ENCODE measurements at regions not wholly inside any gene's neighbourhood (a gene's known extent, or its start where the extent isn't known, plus 50 kb on each side); places are given as distances from the start of the nearest gene placed in this dataset.
"Not testable (repeated sequence)": the region's sequence is repeated elsewhere in the genome, so short reads cannot be mapped to it uniquely, and the experiment has no call there.

DNA sequence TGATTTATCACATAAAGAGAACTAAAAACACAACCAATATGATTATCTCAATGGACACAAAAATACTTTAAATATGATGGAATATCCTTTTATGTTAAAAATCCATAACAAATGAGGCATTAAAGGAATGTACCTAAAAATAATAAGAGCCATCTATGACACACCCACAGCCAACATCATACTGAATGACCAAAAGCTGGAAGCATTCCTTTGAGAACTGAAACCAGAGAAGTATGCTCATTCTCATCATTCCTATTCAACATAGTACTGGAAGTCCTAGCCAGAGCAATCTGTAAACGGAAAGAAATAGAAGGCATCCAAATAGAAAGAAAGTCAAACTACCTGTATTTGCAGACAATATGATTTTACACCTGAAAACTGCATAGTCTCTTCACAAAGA lies 671.0 kb downstream of the SLITRK1 start:
- DNase-seq: no peak

DNA sequence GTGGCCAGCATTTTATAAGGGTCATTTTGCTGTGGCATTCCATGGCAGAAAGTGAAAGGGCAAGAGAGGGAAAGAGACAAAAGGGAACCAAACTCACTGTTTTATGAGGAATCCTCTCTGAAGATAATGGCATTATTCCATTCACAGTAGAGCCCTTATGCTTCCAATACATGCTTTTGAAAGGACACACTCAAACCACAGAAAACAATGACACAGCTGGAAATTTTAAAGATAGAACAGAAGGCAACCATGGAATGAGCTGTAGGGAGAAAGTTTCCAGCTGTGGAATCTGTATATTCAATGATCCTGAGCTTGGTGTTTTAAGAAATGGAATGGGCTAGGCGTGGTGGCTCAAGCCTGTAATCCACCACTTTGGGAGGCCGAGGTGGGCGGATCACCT lies 677.4 kb downstream of the SLITRK1 start:
- DNase-seq: no peak

GRCh38 chr13:83201506-83201905 lies 680.8 kb downstream of the SLITRK1 start:
- DNase-seq: no peak

GRCh38 chr13:83197316-83197715 lies 685.0 kb downstream of the SLITRK1 start:
- no peak for DNase-seq

- no peak for DNase-seq
These were observed 692.3 kb downstream of the SLITRK1 start for GRCh38 chr13:83190020-83190419.

- no peak for DNase-seq
These were observed 697.5 kb downstream of the SLITRK1 start for GRCh38 chr13:83184819-83185218.

DNA sequence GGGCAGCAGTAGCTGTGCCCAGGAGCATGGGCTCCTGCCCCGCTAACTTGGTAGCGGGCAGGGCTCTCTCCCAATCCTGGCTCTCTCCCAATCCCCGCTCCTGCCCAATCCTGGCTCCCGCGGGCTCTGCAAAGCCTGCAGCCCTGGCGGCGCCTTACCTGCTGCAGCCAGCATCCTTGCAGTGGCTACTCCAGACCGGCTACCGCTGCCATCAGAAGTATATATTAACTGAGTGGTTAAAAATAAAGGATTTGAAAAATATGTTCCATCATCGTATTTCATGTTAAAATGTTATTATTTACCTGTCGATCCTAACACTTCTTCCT lies 698.2 kb downstream of the SLITRK1 start:
- no peak for DNase-seq

DNA sequence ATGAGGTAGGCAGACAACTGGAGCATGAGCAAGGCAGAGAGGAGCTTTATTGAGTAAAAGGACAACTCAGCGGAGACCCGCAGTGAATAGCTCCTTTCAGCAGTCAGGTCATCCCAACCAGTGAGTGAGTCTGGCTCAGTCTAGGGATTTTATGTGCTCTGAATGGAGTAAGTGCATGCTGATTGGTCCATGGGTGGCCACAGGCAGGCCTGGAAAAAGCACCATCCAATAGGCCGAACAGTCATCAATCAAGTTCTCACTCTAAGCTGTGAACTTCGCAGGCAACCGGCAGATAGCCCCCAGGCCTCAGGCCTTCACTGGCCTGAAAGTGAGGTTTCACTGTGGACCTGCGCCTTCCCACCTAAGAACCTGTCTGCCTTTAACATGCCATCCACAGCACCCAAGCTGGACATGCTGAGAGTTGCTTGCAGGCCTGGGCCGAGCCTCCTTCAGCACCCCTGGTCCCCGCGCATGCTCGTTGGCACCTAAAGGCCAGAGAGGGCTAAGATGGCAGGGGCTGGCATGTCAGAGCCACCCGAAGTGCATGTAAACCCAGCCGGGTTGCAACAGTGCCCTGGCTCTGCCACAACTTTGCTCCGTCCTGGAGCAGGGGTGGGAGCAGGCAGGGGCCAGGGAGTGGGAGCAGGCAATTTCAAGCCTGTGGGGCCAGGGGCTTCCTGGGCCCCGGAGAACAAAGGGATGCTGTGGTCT lies 698.7 kb downstream of the SLITRK1 start:
- DNase-seq: no peak

- no peak for DNase-seq
These were observed 699.4 kb downstream of the SLITRK1 start for GRCh38 chr13:83182845-83183244.

GRCh38 chr13:83178008-83178407 lies 704.3 kb downstream of the SLITRK1 start:
- no peak for DNase-seq

DNA sequence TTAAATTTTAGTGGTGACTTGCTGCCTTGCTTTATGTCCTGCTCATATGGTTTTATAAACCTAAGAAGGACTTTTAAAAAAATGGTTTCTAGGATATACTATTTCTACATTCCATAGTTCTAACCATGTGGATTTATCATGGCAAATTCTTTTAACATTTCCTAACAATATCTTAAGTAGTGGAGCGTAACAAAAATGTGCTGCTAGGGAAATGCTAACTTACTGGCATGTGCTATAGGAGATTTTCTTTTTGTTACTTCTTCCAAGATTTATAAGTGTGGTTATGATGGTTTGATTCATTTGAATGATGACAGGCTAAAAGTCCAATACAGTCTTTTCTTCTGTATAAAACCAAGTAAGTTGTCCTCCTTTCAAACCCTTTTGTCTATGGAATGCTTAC lies 713.7 kb downstream of the SLITRK1 start:
- no peak for DNase-seq

- no peak for DNase-seq
These were observed 715.1 kb downstream of the SLITRK1 start for GRCh38 chr13:83167203-83167602.

DNA sequence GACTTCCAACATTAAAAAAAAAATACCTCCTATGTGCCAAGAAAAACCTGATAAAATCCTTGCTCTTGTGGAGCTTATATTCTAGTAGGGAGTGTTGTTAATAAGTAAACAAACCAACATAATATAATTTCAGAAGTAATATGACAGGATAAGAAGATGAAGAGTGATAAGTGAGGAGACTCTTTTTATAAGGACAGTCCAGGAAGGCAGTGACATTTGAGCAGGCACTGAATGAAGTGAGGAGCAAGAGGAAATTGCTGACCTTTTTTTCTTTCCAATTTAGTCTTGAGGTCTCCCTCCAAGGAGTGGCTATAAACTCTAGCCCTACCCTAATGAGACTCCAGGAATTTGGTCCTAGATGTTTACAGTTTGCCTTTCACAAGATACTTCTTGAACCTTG lies 715.7 kb downstream of the SLITRK1 start:
- no peak for DNase-seq

- DNase-seq: no peak
These were observed 719.8 kb downstream of the SLITRK1 start for GRCh38 chr13:83162493-83162892.

- peak; percentile 37 for DNase-seq
These were observed 728.4 kb downstream of the SLITRK1 start for GRCh38 chr13:83153848-83154247.

DNA sequence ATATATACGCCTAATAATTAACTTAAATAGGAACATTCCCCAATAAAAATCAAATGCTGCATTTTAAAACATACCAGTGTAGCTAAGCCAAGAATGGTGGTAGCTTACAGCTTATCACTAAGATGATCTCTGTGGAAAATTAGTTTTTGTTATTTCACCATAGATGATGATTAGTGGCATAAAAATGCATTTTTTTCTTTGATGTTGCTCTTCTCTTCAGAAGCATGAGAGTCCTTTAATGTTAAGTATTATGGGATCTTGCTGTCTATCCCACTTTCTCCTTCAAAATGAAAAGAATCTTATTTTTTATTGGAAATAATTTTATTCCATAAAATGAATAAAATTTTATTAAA lies 731.0 kb downstream of the SLITRK1 start:
- DNase-seq: no peak

- no peak for DNase-seq
These were observed 731.5 kb downstream of the SLITRK1 start for GRCh38 chr13:83150616-83151307.

- no peak for DNase-seq
These were observed 745.6 kb downstream of the SLITRK1 start for GRCh38 chr13:83136660-83137059.

- DNase-seq: no peak
These were observed 756.5 kb downstream of the SLITRK1 start for GRCh38 chr13:83125791-83126190.

DNA sequence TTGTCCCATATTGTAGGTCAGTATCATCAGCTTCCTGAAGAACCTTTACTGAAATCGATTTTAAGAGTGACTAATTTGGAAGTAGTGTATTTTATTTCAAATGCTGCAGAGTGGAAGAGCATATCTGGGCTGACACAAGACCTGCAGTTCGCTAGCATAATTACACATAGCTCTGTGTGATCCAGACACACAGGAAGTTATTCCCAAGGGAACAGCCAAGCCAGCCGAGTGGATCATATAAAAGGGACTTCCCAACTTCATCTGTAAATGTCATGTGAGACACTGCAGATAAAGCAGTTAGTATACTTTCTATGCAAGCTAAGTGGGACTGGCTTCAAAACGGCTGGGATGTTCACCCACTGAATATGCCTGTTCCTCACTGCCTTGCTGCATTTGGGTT lies 760.4 kb downstream of the SLITRK1 start:
- DNase-seq: peak; percentile 8

DNA sequence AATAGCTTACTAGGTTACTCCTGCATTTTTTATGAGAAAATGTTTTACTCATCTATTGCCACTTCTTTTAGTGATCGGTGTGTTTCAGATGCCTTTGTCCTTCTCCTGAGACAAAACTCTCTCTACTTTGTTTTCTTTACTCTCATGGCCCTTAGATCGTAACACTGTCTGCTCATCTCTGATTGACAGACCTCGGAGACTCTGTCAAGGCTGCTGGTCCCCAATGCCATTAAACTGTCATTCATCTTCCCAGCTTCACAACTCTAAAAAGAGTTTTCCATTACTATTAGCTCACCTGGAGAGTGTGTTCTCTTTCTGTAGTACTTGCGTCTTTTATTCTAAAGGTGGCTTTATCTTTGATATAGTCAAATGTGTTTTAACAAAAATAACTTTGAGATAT lies 765.2 kb downstream of the SLITRK1 start:
- DNase-seq: no peak

DNA sequence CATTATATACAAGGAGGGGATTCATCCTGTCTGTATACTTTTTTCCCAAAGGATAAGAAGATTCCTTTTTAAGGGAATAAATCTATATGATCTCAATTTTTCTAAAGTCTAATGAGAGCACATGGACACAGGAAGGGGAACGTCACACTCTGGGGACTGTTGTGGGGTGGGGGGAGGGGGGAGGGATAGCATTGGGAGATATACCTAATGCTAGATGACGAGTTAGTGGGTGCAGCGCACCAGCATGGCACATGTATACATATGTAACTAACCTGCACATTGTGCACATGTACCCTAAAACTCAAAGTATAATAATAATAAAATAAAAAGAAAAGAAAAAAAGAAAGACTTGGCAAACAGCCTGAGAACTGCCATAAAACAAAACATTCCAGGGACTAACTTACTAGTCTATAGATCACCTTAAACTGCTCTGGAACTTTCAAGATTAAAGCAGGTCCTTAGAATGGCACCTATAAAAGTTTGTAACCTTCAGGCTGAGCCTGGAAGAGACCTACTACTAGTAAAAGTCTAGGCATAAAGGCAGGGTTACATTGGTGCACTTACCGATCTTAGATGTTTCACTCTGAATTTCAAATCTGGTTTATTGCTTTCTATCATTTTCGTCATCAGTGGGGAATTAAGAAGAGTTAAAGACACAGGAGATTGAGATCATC lies 780.6 kb downstream of the SLITRK1 start:
- not testable (repeated sequence) for DNase-seq

DNA sequence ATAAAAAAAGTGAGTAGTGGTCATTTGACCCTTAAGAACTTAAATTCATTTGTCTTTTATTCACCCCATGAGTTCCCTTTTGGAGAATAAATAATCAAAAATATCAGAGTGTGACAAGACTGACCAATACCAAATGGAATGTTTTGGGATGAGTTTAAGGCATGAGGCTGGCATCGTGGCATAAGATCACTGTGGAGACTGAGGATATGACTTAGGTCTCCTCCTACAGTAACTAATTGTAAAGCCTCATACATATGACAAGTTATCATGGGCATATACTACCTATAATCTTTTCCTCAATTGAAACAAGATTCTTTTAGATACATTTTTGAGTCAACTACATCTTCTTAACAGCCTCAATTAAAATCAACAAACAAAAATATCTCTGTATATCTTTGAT lies 782.0 kb downstream of the SLITRK1 start:
- DNase-seq: no peak

GRCh38 chr13:83088858-83089257 lies 793.4 kb downstream of the SLITRK1 start:
- no peak for DNase-seq

- no peak for DNase-seq
These were observed 795.3 kb downstream of the SLITRK1 start for GRCh38 chr13:83086948-83087347.

Data from NCI-H2107 (cell line).